ENCODE measurements at regions not wholly inside any gene's neighbourhood (a gene's known extent, or its start where the extent isn't known, plus 50 kb on each side); places are given as distances from the start of the nearest gene placed in this dataset.

DNA sequence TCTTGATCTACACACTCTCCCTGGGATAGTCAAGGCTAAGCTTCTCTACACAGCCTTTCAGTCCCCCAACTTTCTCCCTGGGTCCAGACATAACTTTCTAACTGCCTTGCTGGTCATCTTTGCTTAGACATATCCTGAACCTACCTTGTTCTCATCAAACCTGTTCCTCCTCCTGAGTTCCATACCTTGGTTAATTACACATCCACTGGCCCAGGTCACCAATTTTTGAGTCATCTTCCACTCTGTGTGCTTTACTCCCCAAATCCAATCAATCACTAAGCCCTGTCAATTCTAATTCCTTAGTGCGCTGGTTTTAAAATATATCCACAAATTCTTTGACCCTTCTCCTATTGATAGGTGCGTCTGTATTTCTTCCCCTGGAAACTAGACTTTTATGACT is 107.0 kb downstream of the EVX1 start:
- WGBS (ENCODE audit: extremely low coverage, insufficient coverage, low lambda C conversion rate), result no CpG with 5 or more reads among the region's 2 CpGs
- H3K18ac ChIP-seq (ENCODE audit: low read length), result no peak overlapping the region
- no peak overlapping the region for H3K4me2 ChIP-seq (ENCODE audit: low read length)
- DNase-seq, result no peak
- no peak overlapping the region for H3K56ac ChIP-seq (ENCODE audit: low read length)
- H2BK120ac ChIP-seq (ENCODE audit: low read depth, low read length), result no peak overlapping the region
- no peak overlapping the region for H2AK5ac ChIP-seq (ENCODE audit: low read length)
- H3K27me3 ChIP-seq (ENCODE audit: insufficient read depth, low read length, poor library complexity), result no peaks in the 10 kb centered on the region
- no peaks in the 10 kb centered on the region for H3K36me3 ChIP-seq (ENCODE audit: control insufficient read depth, insufficient read depth, low read length)
- H3K4ac ChIP-seq (ENCODE audit: low read depth, low read length), result no peak overlapping the region
- H3K4me1 ChIP-seq (ENCODE audit: control insufficient read depth, low read depth, low read length), result no peaks in the 10 kb centered on the region
- no peak overlapping the region for H3K27ac ChIP-seq (ENCODE audit: low read depth, low read length)
- H4K5ac ChIP-seq (ENCODE audit: low read length), result no peak overlapping the region
- H2BK5ac ChIP-seq (ENCODE audit: low read length), result no peak overlapping the region
- H2BK15ac ChIP-seq (replicated peaks; ENCODE audit: low read depth), result no peak overlapping the region
- no peak overlapping the region for H3K4me3 ChIP-seq (ENCODE audit: low read length)
- no peaks in the 10 kb centered on the region for H3K79me1 ChIP-seq (ENCODE audit: low read length)
- H3K9ac ChIP-seq (ENCODE audit: low read length), result no peak overlapping the region
- H3K23ac ChIP-seq (ENCODE audit: low read length), result no peak overlapping the region
- H4K8ac ChIP-seq (ENCODE audit: low read depth, low read length), result no peak overlapping the region
- H3K79me2 ChIP-seq (ENCODE audit: control insufficient read depth, insufficient read depth, low read length), result no peaks in the 10 kb centered on the region

DNA sequence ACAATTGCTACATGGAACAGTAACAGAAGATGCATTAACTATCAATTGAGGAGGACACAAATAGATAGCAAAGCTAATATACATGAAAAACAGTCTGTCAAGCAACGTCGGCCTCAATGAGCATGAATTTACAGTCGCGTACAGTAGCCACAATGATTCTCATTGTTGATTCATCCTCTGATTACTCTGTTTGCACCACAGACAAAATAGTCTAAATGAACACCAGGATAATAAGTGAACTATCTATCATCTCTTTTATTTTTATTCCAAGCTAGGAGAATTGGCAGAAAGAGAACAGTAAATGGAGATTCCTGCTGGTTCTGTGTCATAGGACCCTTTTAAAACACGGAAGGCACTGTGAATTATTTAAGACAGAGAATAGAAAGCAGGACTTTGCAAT is 108.5 kb downstream of the EVX1 start:
- no peaks in the 10 kb centered on the region for H3K4me1 ChIP-seq (ENCODE audit: control insufficient read depth, low read depth, low read length)
- H2BK15ac ChIP-seq (replicated peaks; ENCODE audit: low read depth), result no peak overlapping the region
- no peaks in the 10 kb centered on the region for H3K79me1 ChIP-seq (ENCODE audit: low read length)
- no peak overlapping the region for H2BK120ac ChIP-seq (ENCODE audit: low read depth, low read length)
- no peak overlapping the region for H3K18ac ChIP-seq (ENCODE audit: low read length)
- no peak overlapping the region for H3K27ac ChIP-seq (ENCODE audit: low read depth, low read length)
- WGBS (ENCODE audit: extremely low coverage, insufficient coverage, low lambda C conversion rate), result no CpG with 5 or more reads among the region's 5 CpGs
- H3K4me3 ChIP-seq (ENCODE audit: low read length), result no peak overlapping the region
- H4K5ac ChIP-seq (ENCODE audit: low read length), result no peak overlapping the region
- H3K79me2 ChIP-seq (ENCODE audit: control insufficient read depth, insufficient read depth, low read length), result no peaks in the 10 kb centered on the region
- H3K4me2 ChIP-seq (ENCODE audit: low read length), result no peak overlapping the region
- no peak overlapping the region for H2AK5ac ChIP-seq (ENCODE audit: low read length)
- no peak overlapping the region for H2BK5ac ChIP-seq (ENCODE audit: low read length)
- H3K9ac ChIP-seq (ENCODE audit: low read length), result no peak overlapping the region
- no peak for DNase-seq
- no peaks in the 10 kb centered on the region for H3K27me3 ChIP-seq (ENCODE audit: insufficient read depth, low read length, poor library complexity)
- H3K56ac ChIP-seq (ENCODE audit: low read length), result no peak overlapping the region
- H4K8ac ChIP-seq (ENCODE audit: low read depth, low read length), result no peak overlapping the region
- no peak overlapping the region for H3K23ac ChIP-seq (ENCODE audit: low read length)
- no peaks in the 10 kb centered on the region for H3K36me3 ChIP-seq (ENCODE audit: control insufficient read depth, insufficient read depth, low read length)
- H3K4ac ChIP-seq (ENCODE audit: low read depth, low read length), result no peak overlapping the region

DNA sequence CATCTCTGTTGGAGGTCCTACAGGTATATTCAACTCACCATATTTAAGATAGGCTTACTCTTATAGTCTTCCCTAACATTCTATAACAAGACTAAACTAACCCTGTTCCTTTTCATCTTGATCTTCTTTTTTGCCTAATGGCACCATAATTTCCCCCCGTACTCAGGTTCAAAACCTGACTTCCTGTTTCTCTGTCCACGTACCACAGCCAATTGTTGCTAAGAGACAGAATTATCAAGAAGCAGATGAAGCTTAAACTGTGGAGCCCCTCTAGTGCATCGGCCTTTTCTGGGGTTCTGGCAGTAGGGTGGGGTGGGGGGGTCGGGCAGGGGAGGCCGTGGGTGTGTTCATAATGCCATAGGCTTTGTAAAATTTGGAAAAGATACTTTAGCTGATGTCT is 109.2 kb downstream of the EVX1 start:
- H2BK5ac ChIP-seq (ENCODE audit: low read length), result no peak overlapping the region
- no CpG with 5 or more reads among the region's 5 CpGs for WGBS (ENCODE audit: extremely low coverage, insufficient coverage, low lambda C conversion rate)
- no peak overlapping the region for H2AK5ac ChIP-seq (ENCODE audit: low read length)
- H3K4me2 ChIP-seq (ENCODE audit: low read length), result no peak overlapping the region
- no peaks in the 10 kb centered on the region for H3K79me2 ChIP-seq (ENCODE audit: control insufficient read depth, insufficient read depth, low read length)
- H3K4me1 ChIP-seq (ENCODE audit: control insufficient read depth, low read depth, low read length), result no peaks in the 10 kb centered on the region
- H3K18ac ChIP-seq (ENCODE audit: low read length), result no peak overlapping the region
- H3K79me1 ChIP-seq (ENCODE audit: low read length), result no peaks in the 10 kb centered on the region
- H3K27ac ChIP-seq (ENCODE audit: low read depth, low read length), result no peak overlapping the region
- no peak overlapping the region for H4K5ac ChIP-seq (ENCODE audit: low read length)
- H2BK120ac ChIP-seq (ENCODE audit: low read depth, low read length), result no peak overlapping the region
- no peak overlapping the region for H4K8ac ChIP-seq (ENCODE audit: low read depth, low read length)
- no peak overlapping the region for H3K4me3 ChIP-seq (ENCODE audit: low read length)
- no peak for DNase-seq
- H3K23ac ChIP-seq (ENCODE audit: low read length), result no peak overlapping the region
- H3K36me3 ChIP-seq (ENCODE audit: control insufficient read depth, insufficient read depth, low read length), result no peaks in the 10 kb centered on the region
- H3K56ac ChIP-seq (ENCODE audit: low read length), result no peak overlapping the region
- H3K9ac ChIP-seq (ENCODE audit: low read length), result no peak overlapping the region
- no peak overlapping the region for H2BK15ac ChIP-seq (replicated peaks; ENCODE audit: low read depth)
- H3K4ac ChIP-seq (ENCODE audit: low read depth, low read length), result no peak overlapping the region
- no peaks in the 10 kb centered on the region for H3K27me3 ChIP-seq (ENCODE audit: insufficient read depth, low read length, poor library complexity)

DNA sequence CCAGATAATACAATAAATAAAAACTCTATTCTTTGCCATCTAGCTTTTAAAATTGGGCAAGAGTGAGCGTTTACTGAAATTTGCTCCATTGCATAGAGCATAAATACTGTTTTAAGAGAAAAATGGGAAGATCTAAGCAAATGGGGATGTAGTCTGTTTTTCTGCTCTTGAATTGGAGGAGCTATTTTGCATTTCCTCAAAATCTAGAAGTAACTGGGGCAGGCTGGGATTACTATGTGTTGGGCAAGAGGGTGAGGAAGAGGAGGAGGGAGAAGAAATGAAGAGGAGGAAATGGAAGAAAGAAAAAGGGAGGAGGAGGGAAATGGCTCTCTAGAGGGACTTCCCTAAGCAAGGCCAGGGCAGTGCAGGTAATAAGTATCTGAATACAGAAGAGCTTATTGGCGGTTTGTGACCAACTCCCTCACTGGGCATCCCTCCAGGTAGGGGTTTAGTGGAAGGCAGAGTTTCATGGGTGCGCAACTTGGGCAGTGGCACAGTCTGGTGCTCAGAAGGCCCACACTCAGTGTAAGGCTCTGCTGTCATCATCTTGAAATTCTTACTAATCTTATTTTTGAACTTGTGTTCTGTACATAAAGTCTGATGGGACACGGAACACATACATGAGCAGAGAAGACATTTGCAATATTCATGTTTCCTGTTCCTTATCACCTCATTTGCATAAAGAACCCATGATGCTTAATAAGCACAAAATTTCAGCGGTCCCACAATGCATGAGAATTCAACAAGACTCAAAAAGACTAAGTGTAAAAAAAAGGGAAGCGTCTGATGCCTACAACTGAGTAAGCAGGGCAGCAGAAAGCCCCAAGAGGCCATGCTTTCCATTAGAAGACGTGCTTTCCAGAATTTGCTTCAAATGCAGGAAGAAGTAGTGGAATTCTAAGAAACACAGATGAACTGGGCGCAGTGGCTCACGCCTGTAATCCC is 116.9 kb downstream of the EVX1 start:
- no peak overlapping the region for H3K9ac ChIP-seq (ENCODE audit: low read length)
- WGBS (ENCODE audit: extremely low coverage, insufficient coverage, low lambda C conversion rate), result no CpG with 5 or more reads among the region's 9 CpGs
- no peak overlapping the region for H4K5ac ChIP-seq (ENCODE audit: low read length)
- no peaks in the 10 kb centered on the region for H3K79me2 ChIP-seq (ENCODE audit: control insufficient read depth, insufficient read depth, low read length)
- no peak overlapping the region for H3K4me2 ChIP-seq (ENCODE audit: low read length)
- no peaks in the 10 kb centered on the region for H3K27me3 ChIP-seq (ENCODE audit: insufficient read depth, low read length, poor library complexity)
- H4K8ac ChIP-seq (ENCODE audit: low read depth, low read length), result no peak overlapping the region
- no peaks in the 10 kb centered on the region for H3K36me3 ChIP-seq (ENCODE audit: control insufficient read depth, insufficient read depth, low read length)
- no peak overlapping the region for H3K27ac ChIP-seq (ENCODE audit: low read depth, low read length)
- no peak overlapping the region for H2BK5ac ChIP-seq (ENCODE audit: low read length)
- H2BK120ac ChIP-seq (ENCODE audit: low read depth, low read length), result no peak overlapping the region
- H3K4me3 ChIP-seq (ENCODE audit: low read length), result no peak overlapping the region
- H3K79me1 ChIP-seq (ENCODE audit: low read length), result no peaks in the 10 kb centered on the region
- H2AK5ac ChIP-seq (ENCODE audit: low read length), result peak overlapping the region; percentile 25
- H3K4me1 ChIP-seq (ENCODE audit: control insufficient read depth, low read depth, low read length), result peaks cover 1% of the 10 kb centered on the region
- H2BK15ac ChIP-seq (replicated peaks; ENCODE audit: low read depth), result no peak overlapping the region
- H3K18ac ChIP-seq (ENCODE audit: low read length), result no peak overlapping the region
- H3K4ac ChIP-seq (ENCODE audit: low read depth, low read length), result no peak overlapping the region
- DNase-seq, result no peak
- H3K56ac ChIP-seq (ENCODE audit: low read length), result no peak overlapping the region
- H3K23ac ChIP-seq (ENCODE audit: low read length), result no peak overlapping the region

DNA sequence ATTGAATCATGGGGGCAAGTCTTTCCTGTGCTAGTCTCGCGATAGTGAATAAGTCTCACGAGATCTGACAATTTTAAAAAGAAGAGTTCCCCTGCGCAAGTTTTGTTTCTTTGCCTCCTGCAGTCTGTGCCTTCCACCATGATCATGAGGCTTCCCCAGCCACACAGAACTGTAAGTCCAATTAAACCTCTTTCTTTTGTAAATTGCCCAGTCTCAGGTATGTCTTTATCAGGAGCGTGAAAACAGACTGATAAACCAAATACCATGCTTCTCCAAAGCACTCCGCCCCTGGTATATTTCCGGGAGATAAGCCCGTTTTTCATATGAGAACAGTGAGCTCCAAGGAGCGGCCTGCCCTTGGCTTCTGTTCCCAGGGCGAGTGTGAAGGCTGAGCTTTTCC is 118.9 kb downstream of the EVX1 start:
- Histone ChIP-seq H3K4ac (ENCODE audit: low read depth, low read length) (peak overlapping the region; percentile 52), H3K18ac (ENCODE audit: low read length) (no peak overlapping the region), H3K27ac (ENCODE audit: low read depth, low read length) (no peak overlapping the region), H3K36me3 (ENCODE audit: control insufficient read depth, insufficient read depth, low read length) (no peaks in the 10 kb centered on the region), H2AK5ac (ENCODE audit: low read length) (no peak overlapping the region), H3K9ac (ENCODE audit: low read length) (no peak overlapping the region), H2BK120ac (ENCODE audit: low read depth, low read length) (peak overlapping the region; percentile 78), H3K79me2 (ENCODE audit: control insufficient read depth, insufficient read depth, low read length) (no peaks in the 10 kb centered on the region), H2BK15ac (replicated peaks; ENCODE audit: low read depth) (no peak overlapping the region), H3K4me1 (ENCODE audit: control insufficient read depth, low read depth, low read length) (peaks cover 1% of the 10 kb centered on the region), H3K4me3 (ENCODE audit: low read length) (no peak overlapping the region), H4K5ac (ENCODE audit: low read length) (no peak overlapping the region), H3K4me2 (ENCODE audit: low read length) (no peak overlapping the region), H3K27me3 (ENCODE audit: insufficient read depth, low read length, poor library complexity) (no peaks in the 10 kb centered on the region), H2BK5ac (ENCODE audit: low read length) (no peak overlapping the region), H3K79me1 (ENCODE audit: low read length) (no peaks in the 10 kb centered on the region), H3K23ac (ENCODE audit: low read length) (no peak overlapping the region), H4K8ac (ENCODE audit: low read depth, low read length) (no peak overlapping the region), H3K56ac (ENCODE audit: low read length) (no peak overlapping the region)
- WGBS (ENCODE audit: extremely low coverage, insufficient coverage, low lambda C conversion rate), result no CpG with 5 or more reads among the region's 10 CpGs
- DNase-seq, result peak; percentile 88

DNA sequence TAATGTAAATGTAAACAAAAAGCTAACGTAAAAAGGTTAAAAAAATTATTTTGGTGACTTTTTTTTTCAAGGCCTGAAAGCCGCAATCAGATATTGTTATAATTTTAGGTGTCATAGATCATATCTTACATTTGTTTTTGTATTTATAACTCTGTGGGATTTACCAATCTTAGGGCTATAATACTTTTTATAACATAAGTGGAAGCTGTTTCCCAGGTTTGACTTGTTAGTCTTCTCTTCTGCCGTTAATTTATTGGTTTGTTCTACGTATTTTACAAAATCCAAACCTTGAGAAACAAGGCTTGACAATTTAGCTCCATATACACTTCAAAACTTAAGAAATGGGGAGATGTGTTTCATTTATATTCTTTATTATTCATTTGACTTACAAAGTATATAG is 119.4 kb downstream of the EVX1 start:
- no peak overlapping the region for H4K8ac ChIP-seq (ENCODE audit: low read depth, low read length)
- no peak overlapping the region for H3K4ac ChIP-seq (ENCODE audit: low read depth, low read length)
- H3K79me2 ChIP-seq (ENCODE audit: control insufficient read depth, insufficient read depth, low read length), result no peaks in the 10 kb centered on the region
- no peaks in the 10 kb centered on the region for H3K79me1 ChIP-seq (ENCODE audit: low read length)
- WGBS (ENCODE audit: extremely low coverage, insufficient coverage, low lambda C conversion rate), result no CpG with 5 or more reads among the region's 4 CpGs
- no peak overlapping the region for H3K23ac ChIP-seq (ENCODE audit: low read length)
- H4K5ac ChIP-seq (ENCODE audit: low read length), result no peak overlapping the region
- H3K36me3 ChIP-seq (ENCODE audit: control insufficient read depth, insufficient read depth, low read length), result no peaks in the 10 kb centered on the region
- no peak overlapping the region for H3K9ac ChIP-seq (ENCODE audit: low read length)
- peaks cover 1% of the 10 kb centered on the region for H3K4me1 ChIP-seq (ENCODE audit: control insufficient read depth, low read depth, low read length)
- H2BK5ac ChIP-seq (ENCODE audit: low read length), result no peak overlapping the region
- no peak for DNase-seq
- no peak overlapping the region for H3K18ac ChIP-seq (ENCODE audit: low read length)
- H2AK5ac ChIP-seq (ENCODE audit: low read length), result no peak overlapping the region
- H3K56ac ChIP-seq (ENCODE audit: low read length), result no peak overlapping the region
- H3K4me3 ChIP-seq (ENCODE audit: low read length), result no peak overlapping the region
- no peak overlapping the region for H3K27ac ChIP-seq (ENCODE audit: low read depth, low read length)
- H3K4me2 ChIP-seq (ENCODE audit: low read length), result no peak overlapping the region
- no peak overlapping the region for H2BK15ac ChIP-seq (replicated peaks; ENCODE audit: low read depth)
- H3K27me3 ChIP-seq (ENCODE audit: insufficient read depth, low read length, poor library complexity), result no peaks in the 10 kb centered on the region
- no peak overlapping the region for H2BK120ac ChIP-seq (ENCODE audit: low read depth, low read length)
